ENCODE measurements at regions not wholly inside any gene's neighbourhood (a gene's known extent, or its start where the extent isn't known, plus 50 kb on each side); places are given as distances from the start of the nearest gene placed in this dataset.
"Not testable (repeated sequence)": the region's sequence is repeated elsewhere in the genome, so short reads cannot be mapped to it uniquely, and the experiment has no call there.

DNA sequence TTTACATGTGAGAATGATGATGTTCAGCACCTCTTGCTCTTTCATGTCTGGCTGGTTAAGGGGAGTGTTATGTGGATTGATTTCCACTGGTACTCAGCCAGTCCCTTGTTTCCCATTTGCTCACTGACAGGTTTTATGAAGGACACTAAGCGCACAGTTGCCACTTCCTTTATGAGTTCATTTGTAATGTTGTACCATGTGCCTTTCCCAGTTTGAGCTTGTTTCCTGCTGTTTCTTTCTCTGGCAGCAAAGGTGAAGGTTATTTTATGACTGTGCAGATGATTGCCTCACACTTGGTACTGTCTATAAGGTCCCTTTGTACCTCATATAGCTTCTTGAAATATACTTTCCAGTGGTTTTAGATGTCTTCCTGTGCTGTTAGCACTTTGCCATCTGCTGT, 1700.5 kb upstream of the TMEFF2 start:
- DNase-seq: no peak

DNA sequence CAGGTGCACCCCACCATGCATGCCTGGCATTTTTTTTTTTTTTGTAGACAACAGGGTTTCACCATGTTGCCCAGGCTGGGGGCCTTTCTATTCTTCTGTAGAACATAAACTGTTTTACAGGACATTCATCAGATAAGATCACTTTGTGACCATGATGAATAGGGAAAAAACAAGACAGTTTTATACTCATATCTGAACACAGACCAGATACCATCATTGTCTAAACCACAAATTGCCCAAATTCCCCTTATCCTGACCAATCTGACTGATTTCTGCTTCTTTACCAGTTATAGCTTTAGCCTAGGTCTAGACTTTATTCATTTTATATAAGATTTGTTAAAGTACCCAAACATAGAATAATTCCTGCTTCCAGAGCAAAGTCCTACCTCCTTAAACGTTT, 1699.3 kb upstream of the TMEFF2 start:
- DNase-seq: no peak

DNA sequence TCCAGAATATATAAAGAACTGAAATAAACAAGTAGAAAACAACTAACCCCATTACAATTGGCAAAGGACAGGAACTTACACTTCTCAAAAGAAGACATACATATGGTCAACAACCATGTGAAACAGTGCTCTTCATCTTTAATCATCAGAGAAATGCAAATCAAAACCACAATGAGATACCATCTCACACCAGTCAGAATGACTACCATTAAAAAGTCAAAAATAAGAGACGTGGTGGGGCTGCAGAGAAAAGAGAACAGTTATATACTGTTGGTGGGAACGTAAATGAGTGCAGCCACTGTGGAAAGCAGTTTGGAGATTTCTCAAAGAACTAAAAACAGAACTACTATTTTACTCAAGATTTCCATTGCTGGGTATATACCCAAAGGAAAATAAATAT, 1696.3 kb upstream of the TMEFF2 start:
- DNase-seq: no peak

GRCh38 chr2:193885419-193885818, 1690.7 kb upstream of the TMEFF2 start:
- DNase-seq: no peak

DNA sequence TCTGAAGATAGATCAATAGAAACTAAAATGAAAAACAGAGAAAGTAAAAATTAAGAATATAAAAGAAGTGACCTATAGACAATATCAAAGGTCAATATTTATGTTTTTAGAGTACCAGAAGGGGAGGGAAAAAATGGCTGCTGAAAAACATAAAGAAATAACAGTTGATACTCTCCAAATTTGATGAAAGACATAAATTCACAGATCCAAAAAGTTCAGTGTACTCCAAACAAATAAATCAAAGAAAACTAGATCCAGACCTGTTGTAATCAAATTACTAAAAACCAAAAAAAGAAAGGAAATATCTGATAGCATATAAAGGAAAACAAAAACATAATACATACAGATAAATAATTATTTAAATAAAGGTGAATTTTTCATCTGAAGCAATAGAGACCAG, 1689.1 kb upstream of the TMEFF2 start:
- no peak for DNase-seq

GRCh38 chr2:193876980-193877379, 1682.2 kb upstream of the TMEFF2 start:
- DNase-seq: no peak

- no peak for DNase-seq
Measured at GRCh38 chr2:193869564-193869963, 1674.8 kb upstream of the TMEFF2 start.

DNA sequence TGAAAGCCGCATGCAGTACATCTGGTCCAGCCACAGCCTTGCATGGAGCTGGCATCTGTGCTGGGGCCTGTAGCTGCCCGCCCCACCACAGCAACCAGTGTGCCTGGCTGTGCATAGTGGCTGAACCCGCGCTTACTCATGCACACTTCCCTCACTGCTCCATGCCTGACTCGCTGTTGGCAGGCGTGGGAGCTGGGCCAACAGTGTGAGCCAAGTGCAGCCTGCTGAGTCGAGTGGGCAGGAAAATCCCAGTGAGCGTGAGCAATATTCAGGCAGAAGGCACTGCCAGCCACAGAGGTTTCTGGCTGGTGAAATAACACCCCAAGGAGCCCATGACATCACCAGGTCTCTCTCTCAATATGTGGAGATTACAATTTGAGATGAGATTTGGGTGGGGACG, 1674.1 kb upstream of the TMEFF2 start:
- no peak for DNase-seq

DNA sequence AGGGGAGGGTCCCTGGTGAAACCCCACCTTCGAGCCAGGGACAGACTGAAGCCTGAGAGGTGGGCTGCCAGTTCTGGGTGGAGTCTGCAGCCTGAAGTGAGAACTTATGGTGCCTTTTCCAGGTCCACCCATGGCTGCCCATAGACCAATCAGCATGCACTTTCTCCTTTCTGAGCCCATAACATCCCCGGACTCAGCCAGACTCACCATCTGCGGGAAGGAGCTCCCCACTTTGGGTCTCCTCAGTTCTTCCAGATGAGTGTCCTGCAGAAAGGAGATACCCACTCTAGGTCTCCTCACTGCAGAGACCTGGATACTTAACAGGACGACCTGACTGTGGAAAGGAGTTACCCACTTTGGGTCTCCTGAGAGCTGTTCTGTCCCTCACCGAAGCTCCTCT, 1673.4 kb upstream of the TMEFF2 start:
- no peak for DNase-seq

- DNase-seq: no peak
Measured at GRCh38 chr2:193867454-193867853, 1672.7 kb upstream of the TMEFF2 start.

DNA sequence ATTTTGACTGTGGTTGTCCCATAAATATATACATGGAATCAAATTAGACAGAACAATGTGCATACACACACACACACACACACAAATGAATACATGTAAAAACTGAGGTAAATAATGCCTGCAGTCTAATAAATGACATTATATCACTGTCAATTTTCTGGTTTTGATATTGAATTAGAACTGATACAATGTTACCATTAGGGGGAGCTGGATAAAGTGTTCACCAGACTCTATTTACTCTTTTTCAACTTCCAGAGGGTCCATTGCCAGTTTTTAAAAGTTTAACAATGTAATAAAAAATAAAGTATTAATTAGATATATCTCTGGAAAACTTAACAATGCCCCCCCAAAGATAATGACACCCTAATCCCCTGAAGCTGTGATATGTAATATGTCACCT, 1666.8 kb upstream of the TMEFF2 start:
- DNase-seq: no peak

- no peak for DNase-seq
Measured at GRCh38 chr2:193847991-193848390, 1653.3 kb upstream of the TMEFF2 start.

DNA sequence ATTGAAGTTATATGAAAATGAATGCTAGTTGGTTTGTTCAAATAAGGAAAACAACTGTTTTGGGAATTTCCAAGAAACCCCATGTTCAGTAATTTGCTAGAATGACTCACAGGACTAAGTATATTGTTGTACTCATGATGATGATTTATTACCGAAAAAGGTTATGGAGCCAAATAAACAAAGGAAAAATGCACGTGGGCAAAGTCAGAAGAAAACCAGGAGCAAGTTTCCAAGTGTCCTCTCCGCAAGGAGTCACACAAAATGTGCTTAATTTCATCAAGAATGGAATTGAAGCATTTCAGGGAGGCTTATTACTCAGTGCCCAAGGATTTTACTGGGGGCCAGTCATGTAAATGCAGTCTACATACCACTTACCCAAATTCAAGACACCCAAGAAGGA, 1652.4 kb upstream of the TMEFF2 start:
- no peak for DNase-seq

DNA sequence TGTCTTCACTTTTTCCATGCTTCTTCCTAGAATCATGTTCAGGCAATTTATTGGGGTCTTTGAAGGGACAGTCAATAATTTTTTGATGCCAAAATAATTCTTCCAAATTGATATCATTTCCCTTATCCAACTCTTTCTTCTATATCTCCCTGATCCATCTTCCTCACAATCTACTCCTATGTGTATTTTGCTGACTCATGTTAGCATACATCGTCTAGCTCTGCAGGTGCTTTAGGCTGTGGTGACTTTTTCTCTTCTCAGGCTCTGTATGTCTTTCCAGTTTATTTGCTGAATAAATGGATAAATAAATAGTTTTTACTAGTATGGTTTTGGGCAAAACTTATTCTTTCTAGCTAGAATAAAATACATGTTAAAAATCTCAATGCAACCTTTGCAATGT, 1650.9 kb upstream of the TMEFF2 start:
- no peak for DNase-seq

DNA sequence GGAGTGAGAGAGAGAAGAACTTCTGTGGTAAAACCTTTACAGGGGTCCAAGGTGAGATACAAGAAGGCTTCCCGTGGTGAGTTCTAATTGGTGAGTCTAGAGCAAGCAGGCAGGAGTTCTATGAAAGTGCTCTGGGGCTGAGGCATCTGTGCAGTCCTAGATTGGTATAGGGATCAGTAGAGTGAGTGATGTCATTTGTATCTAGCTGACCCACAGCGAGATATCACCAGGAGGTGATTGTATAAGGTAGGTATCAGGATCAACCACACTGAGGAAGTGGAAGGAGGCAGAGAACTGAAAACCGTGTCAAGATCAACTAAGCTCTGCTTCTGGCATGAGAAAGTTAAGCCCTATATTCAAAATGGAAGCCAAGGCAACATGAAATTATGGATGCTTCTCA, 1648.9 kb upstream of the TMEFF2 start:
- no peak for DNase-seq

GRCh38 chr2:193841384-193842150, 1646.8 kb upstream of the TMEFF2 start:
- no peak for DNase-seq

GRCh38 chr2:193837111-193837738, 1642.5 kb upstream of the TMEFF2 start:
- no peak for DNase-seq

GRCh38 chr2:193836424-193837006, 1641.8 kb upstream of the TMEFF2 start:
- not testable (repeated sequence) for DNase-seq

GRCh38 chr2:193833895-193834294, 1639.2 kb upstream of the TMEFF2 start:
- not testable (repeated sequence) for DNase-seq

DNA sequence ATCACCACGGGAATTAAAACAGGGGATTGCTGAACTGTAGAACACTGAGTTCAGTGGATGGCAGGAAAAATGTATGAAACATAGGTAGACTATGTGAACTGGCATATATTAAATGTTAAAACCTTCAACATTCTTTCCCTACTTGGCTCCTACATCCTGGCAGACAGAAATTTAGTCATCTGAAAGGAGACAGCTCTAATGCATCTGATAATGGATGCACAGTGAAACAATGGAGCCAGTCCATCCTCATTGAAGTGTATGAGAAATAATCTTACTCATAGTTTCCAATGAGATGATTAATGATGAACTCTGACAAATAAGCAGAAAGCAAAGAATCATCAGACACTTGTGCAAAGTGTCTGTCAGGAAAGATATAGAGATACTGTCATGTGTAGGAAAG, 1629.7 kb upstream of the TMEFF2 start:
- DNase-seq: no peak

DNA sequence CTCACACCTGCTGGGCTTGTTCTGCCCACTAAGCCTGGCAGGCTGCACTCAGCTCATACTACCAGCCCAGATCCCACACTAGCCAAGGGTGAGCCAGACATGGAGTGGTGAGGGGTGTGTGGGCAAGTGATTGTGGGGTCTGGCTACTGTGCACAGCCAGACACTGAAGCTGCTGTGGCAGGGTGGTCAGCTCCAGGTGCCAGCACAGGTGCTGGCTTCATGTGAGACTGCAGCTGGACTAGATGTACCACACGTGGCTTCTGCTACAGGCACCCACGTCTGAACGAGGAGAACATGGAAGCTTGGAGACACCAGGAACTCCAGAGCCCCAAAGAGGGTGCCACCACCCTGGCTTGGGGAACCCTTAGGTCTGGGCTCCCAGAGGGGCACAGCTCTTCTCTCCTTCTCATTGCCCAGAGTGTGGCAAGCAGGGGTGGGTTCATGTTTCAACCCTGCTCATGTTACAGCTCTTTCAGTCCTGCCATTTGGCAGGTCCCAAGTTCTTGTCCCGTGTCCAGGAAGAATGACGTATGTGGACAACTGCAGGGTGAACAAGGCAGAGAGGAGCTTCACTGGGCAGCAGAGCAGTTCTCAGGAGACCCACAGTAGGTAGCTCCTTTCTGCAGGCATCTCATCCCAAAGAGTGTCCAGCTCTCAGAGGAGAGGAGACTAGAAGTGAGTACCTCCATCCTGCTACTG, 1624.2 kb upstream of the TMEFF2 start:
- no peak for DNase-seq

DNA sequence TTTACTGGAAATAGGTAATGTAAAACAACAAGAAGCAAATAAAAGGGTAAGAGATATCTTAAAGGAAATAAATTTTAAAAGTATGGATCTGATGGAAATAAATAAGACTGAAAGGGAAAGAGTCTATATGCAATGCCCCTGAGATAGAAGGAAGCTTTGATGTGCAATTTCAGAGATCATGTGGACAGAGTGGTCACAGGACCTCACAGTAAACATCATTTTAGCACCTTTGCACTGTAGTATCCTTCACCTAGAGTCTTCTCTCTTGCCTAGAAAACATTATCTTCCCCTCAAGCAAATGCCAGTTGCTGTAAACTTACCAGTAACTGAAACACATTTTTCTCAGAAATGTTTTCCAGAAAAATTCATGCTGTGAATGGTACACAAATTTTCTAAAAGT, 1621.3 kb upstream of the TMEFF2 start:
- no peak for DNase-seq

DNA sequence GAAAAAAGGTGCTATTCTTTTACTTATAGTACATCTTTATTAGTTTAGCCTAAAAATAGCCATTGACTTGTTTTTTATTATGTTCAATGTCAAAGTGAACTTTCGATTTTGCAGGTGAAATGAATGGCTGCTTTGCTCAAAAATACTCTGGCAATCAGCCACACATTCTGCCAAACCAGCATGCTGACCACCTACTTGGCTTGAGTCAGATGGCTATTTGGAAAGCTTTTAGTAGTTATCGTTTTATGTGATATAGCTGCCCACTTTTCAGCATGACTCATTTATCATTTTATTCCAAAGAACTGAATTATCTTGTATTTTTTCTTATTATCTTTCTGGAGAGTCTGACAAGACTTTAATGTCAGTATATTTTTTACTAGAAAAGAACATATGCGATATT, 1615.8 kb upstream of the TMEFF2 start:
- no peak for DNase-seq

DNA sequence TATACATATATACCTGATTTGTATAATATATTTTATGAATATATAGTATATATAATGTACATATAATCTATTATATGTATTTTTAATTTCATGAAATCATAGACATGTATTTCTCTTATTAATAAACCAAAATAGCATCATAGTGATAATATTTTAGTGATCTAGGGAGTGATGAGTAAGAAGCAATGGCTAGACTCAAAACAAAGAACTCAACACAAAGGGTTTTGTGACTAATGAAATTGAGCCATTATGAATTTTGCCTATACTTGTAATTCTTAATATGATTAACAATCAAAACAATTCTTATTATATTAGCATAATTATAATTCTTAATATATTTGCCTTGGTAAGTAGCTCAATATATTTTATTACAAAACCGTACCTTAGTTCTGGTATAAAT, 1614.1 kb upstream of the TMEFF2 start:
- no peak for DNase-seq

Measured in activated CD4-positive, alpha-beta T cell treated with anti-CD3 and anti-CD28 coated beads for 1 hour (primary cell).